GM19240 (cell line): ENCODE measurements at regions not wholly inside any gene's neighbourhood (a gene's known extent, or its start where the extent isn't known, plus 50 kb on each side); places are given as distances from the start of the nearest gene placed in this dataset.
"Not testable (repeated sequence)": the region's sequence is repeated elsewhere in the genome, so short reads cannot be mapped to it uniquely, and the experiment has no call there.

ENCODE experiments used
- DNase-seq: peaks from one replicate; pipeline ENCODE4 v3.0.0; 2011; ENCODE audit warnings: low spot score; ENCODE audit not compliant: insufficient read length

DNA sequence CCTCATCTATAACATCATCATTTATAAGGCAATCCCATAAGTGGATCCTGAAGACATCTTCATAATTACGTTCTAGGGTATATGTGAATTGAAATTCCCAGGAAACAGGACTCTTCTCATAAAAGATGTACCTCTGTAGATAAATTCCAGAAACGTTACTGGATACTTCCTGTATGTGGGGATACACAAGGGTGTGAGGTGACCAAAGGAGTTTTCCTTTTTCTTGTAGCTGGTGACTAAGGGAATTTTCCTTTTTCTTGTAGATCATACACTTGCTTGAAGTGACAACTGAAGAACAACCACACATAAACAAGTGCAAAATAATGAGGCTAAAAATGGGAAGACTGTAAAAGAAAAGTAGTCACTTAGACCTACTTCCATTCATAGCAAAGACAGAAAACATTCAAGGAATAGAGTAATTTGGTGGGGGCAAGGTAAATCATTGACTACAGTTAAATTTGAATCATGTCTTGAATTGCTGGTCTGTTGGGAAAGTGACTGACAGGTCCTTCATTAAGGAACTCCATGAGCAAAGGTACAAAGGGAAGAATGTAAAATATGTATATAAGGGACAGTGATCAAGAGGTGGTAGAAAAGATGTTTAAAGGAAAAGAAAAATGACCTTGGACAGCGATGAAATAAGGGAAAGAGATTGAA is 53.2 kb upstream of the UBE2E3 start:
- no peak for DNase-seq

DNA sequence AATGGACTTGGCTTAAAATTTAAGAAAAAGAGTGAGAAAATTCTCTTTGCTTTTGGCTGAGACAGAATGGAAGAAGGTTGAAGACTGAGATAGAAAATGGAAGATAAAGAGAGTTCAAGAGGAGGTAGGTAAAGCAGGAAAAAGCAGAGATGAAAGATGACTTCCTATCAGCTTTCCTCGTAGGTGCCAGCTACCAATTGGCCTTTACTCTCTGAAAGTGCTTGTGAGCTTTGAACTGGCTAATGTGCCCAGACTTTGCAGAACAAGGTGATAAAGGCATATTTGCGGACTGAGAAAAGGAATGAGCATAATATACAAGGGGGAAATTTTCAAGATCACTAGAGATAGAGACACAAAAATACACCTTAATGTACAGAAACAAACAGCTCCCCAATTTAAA is 54.7 kb upstream of the UBE2E3 start:
- DNase-seq = no peak

DNA sequence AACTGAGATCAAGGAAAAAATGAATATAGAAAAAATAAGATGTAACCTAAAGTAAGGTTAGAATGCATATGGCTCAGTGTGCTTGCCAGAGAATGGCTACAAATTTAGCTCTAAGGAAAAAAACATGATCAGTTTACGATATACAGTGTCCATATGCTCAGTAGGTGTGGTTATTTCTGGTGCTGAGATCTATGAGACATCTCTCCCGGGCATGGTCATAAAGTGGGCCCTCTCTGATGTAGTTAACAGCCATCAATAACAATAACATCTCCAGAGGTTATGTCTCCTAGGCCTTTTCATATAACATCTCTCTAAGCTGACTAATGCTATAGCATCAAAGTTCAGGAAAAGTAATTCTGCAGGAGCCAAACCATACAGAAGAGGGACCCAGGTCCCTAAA is 56.3 kb upstream of the UBE2E3 start:
- no peak for DNase-seq

DNA sequence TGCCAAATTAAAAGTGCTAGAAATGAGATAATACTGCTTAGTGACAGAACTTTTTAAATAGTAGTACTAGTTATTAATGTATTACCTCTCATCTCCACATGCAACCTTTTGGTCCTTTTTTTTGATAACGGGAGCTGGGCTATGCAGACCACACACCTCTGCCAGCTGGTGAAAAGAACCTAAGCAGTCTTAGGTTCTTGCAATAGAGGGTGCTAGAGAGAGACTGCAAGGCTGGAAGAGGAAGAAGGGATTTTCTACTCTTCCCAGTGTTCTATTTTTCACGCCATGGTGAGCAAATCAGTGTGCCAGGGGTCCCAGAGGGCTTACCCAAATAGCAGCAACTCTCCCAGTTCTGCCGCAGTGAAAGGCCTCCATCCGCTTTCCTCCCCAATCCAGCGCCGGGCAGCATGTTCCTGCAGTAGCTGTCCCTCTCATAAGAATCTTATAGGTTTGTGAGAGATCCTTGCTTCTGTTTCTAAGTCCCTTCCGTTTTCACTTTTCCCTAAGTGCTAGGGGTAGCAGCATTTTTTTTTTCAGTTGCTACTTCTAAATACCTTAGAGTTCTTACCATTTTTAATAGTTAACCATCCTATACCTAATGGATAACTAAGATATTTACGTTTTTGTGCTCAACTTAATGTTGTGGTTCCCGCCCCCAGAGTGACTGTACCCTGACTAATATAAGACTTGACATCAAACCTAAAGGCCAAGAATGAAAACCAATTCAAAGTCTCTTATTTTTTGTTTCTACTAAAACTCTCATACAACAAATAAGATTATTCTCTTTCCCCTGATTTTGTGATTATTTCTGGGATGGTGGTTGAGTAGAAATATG is 69.4 kb upstream of the UBE2E3 start:
- DNase-seq = no peak

DNA sequence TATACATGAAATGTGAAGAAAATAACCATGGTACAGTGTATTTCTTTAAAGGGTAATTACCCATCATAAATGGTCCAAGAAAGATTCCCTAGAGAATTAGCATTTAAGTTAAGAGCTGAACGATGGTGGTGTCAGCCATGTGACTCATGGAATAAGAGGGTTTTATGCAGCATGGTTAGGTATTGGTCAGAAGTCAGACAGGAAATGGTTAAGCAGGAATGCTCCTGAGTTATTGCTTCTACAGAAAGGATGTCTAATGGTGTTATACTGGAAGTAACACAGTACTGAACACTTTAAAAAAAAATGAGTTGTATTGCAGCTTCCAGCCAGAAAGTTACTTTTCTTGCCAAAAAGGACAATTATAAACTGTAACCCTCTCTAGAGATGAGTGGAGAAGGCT is 72.7 kb upstream of the UBE2E3 start:
- no peak for DNase-seq

DNA sequence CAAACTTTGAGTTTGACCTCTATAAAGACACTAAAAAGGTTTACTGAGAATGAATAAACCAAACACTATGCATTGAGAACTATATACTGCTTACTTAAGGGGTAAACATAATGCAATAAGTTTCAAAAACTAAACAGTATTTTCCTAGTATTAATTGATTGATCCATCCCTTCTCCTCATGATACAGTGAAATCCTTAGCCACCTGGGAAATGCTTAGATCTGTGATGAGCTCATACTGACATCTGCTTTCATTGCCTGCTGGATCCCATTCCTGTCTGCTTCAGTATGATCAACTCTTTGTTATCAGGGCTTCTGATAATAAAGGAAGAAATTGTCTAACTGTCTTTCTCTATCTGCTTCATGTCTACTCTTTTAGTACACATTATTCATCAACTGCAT is 74.9 kb upstream of the UBE2E3 start:
- no peak for DNase-seq

DNA sequence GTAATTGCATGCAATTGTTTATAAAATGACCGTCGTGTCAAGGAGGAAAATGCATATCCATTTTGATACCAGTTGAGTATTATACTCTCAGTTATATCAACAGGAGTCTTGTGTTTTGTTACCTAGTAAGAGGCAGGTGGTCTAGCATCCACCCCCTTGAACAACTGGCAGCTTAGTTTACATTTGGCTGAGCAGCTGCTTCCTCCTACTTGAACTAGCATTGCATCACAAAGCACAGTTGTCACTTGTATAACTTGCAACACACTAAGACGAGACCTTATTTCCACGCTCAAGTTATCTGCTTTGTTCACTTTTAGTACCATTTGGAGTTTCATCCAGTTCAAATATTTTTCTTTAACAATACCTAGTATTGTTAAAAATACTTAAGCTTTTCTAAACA is 75.4 kb upstream of the UBE2E3 start:
- DNase-seq = no peak

DNA sequence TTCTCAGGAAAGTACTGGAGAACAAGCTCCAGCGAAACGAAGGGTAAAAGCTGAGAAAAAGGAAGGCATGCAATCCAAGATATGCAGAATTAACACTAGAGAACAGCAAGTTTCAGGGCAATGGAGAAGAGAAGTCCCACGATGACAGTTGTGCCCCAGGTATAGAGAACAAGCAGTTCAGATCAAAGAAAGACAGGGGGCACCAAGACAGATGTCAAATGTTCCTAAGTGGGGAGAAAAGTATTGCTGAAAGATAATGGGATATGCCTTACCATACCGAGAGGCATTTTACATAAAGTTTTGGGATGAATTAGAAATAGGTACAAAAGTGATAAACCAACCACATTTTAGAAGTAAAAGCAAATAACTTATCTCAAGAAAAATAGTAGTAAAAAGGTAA is 79.1 kb upstream of the UBE2E3 start:
- no peak for DNase-seq

DNA sequence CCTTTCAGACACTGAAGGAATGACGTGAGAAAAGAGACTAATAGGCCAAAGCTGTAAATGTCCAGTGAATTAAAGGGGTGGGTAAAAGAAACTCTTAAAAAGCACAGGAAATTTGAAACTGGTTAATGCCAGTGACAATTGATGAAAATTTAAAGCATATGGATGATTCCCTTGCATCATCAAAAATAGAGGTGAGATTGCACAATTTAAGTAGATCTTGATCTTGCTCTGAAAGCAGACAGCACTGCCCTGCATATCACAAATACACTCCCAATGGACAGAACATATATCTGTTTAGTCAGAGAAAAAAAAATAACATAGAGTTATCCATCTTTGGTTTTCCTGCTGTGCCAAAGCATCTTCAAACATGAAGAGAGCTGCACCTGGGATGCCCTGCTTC is 86.7 kb upstream of the UBE2E3 start:
- no peak for DNase-seq

DNA sequence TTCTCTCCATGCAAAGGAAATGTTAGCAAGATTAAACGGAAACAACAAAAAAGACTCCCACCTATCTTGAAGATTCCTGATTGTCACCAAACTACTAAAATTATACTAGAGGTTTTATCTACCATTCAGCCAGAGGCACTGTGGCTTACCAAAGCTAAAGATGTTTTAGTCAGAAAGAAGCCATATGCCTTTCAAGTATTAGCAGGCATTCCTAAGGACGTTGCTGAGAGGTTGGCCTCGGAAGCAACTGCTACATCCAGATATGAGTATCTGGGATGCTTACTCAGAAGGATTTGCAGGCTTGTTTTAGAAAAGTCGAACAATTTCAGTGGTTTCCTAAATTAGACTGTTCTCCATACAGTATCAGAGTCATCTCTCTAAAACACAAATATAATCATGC is 88.3 kb upstream of the UBE2E3 start:
- no peak for DNase-seq

DNA sequence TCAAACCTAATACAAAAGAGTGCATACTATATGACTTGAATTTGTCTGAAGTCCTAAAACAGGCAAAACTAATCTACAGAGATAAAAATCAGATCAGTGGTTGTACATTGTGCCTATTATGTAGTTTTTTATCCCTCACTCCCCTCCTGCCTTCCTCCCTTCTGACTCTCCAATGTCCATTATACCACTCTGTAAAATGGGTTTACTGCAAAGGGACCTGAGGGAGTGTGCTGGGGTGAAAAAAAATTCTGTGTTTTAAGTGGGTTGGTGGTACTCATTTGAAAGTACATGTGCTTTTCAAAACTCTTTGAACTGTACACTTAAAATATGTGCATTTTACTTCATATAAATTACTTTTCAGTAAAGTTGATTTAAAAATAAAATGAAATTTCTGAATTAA is 89.0 kb upstream of the UBE2E3 start:
- DNase-seq = no peak

DNA sequence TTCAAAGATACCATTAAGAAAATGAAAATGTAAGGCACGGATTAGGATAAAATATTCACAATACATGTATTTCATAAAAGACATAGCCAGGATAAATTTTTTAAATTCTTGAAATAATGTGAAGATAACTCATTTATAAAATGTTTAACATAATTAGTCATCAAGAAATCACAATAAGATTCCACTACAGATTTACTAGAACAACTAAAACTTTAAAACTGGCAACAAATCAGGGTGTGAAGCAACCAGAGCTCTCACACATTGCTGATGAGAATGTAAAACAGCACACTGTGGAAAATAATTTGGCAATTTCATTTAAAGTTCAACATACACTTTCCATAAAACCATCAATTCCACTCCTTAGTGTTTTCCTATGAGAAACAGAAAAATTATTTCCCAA is 89.6 kb upstream of the UBE2E3 start:
- DNase-seq = no peak

DNA sequence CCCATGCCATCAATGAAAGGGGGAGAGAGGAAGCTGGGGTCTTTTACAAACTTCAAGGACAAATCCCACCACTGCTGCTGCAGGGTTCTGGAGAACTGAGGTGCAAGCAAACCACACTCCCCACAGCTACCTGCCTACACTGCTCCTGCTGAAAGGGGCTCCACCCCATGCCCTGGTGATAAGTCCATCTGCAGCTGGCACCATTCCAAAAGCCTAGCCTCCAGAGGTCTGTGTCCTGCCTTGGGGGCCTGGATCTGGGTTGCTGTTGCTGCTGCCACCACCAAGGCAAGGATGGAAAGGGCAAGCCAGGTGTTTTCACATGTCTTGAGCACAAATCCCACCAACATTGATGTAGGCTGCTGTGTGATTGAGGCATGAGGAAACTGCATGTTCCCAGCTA is 97.4 kb upstream of the UBE2E3 start:
- DNase-seq = no peak

DNA sequence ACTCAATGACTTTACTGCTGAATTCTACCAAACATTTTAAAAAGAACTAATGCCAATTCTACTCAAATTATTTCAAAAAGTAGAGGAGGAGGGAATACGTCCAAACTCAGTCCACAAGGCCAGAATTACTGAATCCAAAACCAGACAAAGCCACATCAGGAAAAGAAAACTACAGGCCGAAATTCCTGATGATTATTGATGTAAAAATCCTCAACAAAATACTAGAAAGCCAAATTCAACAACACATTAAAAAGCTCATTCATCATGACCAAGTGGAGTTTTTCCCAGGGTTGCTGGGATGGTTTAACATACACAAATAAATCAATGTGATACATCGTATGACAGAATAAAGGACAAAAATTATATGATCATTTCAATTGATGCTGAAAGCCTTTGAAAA is 103.9 kb upstream of the UBE2E3 start:
- no peak for DNase-seq

DNA sequence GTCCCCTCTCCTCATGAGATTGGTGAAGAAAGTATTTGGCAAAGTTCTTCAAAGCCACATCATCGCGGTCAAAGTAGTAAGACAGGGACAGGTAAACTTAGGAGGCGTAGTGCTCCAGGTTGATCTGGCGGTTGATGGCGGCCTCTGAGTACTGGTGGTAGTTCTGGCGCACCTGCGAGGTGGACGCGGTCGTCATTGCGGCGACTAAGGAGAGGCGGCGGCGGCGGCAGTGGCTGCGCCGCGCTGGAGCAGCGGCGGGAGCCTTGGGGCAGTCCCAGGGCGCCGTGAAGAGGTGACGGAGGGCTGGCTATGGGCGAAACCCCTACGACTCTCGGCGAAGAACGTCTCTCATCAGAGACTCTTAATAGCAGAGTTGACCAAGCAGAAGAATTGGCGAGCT is 107.2 kb upstream of the UBE2E3 start:
- DNase-seq = no peak

DNA sequence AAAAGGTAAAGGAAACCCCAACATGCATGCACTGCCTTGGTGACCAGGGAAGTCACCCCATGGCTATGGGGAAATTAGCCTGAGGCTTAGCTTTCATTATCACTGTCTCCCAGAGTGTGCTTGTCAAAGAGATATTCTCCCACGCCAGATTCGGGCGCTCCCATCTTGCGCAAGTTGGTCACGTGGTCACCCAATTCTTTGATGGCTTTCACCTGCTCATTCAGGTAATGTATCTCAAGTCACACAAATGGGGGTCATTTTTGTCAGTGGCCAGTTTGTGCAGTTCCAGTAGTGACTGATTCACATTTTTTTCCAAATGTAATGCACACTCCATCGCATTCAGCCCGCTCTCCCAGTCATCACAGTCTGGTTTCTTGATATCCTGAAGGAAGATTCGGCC is 107.6 kb upstream of the UBE2E3 start:
- not testable (repeated sequence) for DNase-seq

DNA sequence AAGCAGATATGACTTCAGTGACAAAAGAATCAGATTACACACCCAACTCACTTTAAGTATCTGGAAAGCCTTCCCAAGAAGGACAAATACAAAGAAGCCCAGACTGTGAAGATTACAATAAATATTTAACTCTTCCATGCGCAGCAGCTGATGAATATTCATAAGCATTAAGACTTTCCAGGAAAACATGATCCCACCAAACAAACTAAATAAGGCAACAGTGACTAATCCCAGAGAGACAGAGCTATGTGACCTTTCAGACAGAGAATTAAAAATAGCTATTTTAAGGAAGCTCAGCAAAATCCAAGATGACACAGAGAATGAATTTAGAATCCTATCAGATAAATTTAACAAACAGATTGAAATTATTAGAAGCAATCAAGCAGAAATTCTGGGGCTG is 108.2 kb upstream of the UBE2E3 start:
- DNase-seq = no peak

DNA sequence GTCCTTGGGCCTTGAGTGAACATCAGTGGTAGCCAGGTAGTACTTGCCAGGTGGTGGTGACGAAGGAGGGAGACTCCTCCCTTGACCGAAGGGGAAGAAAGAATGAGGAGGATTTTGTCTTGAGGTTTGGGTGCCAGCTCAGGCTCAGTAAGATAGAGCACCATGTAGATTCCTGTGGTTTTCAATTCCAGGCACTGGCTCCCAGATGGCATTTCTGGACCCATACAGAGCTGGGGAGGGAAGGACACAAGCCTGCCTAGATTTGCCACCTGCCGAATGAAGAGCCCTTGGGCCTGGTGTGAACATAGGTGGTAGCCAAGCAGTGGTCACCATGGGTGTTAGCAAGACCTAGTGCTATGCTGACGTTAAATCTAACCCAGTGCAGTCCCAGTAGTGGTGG is 108.8 kb upstream of the UBE2E3 start:
- no peak for DNase-seq

DNA sequence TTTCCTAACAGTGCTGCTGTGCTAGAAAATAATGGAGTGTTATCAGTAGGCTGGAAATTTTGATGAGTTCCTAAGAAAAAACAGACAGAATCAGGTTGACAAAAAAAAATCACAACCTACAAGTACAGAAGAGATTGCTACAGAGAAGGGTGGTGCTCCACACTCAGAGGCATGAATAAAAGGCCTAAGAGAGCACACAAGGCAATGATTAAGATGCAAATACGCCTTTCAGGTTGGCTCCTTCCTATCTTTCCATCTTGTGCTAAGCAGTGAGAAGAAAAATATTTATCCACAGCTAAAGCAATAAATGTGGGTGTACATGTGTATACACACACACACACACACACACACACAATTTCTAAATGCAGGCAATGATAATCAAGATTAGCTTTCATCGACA is 130.6 kb upstream of the UBE2E3 start:
- no peak for DNase-seq

DNA sequence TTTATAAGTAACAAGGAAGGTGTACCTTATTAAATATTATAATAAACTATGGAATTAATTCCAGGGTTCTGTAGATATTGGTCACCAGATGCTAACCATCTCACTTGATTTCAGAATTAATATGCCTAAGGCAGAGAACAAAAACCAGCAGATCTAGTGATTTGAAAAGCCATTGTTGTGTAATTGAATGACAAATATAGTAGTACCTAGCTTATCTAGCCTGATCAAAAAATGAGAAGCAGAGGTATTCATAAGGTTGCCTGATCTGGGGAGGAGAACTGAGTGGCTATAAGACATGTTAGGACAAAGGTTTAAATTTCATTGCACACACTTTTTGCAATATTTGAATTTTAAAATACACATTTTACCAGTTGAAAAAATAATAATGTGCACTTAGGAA is 132.0 kb upstream of the UBE2E3 start:
- no peak for DNase-seq

DNA sequence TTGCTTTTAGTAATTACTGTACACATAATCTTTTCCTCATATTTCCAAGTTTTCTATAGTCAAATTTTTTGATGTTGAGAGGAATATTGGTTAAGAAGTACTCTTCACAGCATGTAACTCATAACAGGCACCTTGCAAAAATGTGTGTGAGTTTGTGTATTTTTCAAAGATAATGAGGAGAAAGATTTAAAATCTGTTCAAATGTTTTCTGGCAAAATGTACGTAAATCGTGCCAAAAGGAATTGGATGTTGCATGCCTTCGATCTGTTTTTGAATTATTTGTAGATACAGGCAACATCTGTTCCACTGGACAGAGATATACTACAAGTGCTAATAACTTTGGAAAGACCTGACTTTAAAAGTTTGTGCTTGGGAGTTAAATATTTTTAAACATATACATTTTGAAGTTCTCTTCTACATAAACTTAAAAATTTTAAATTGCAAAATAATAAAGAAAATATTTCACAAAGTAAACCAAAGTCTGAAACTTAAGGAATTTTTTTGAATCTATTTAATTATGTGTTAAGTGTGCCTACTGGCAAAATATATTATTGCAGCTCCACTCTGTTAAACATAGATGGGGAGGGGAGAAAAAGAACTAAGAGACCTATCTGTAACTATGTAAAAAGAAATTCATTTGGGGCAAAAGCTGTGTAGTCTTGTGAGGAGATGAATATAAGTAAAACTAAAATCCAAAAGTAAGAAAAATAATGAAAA is 133.5 kb upstream of the UBE2E3 start:
- DNase-seq = no peak

DNA sequence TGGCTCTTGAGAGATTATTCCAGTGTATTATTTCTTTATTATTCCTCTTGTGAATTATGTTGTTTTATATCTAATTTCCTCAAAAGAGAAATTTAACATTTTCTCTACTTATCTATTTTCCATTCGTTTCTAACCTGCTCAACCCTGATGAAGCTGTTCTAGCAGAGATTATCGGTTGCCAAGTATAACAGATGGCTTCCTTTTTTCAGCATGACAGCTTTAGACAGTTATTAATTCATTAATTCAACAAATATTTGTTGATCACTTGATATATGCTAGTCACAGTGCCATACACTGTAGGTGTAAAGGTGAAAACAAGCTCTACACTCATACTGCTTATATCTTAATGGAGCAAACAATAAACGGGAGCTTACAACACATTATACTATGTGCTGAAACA is 137.9 kb upstream of the UBE2E3 start:
- DNase-seq = no peak

DNA sequence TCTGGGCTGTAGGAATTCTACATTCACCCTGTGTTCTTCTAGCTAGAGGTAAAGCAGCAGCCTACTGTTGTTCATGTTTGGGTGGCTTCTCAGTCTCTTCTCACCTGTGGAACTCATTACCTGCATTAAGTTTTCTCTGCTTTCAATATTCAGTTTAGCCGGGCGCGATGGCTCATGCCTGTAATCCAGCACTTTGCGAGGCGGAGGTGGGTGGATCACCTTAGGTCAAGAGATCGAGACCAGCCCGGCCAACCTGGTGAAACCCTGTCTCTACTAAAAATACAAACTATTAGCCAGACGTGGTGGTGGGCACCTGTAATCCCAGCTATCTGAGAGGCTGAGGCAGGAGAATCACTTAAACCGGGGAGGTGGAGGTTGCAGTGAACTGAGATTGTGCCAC is 139.8 kb upstream of the UBE2E3 start:
- no peak for DNase-seq
